ENCODE measurements at regions not wholly inside any gene's neighbourhood (a gene's known extent, or its start where the extent isn't known, plus 50 kb on each side); places are given as distances from the start of the nearest gene placed in this dataset.
"Not testable (repeated sequence)": the region's sequence is repeated elsewhere in the genome, so short reads cannot be mapped to it uniquely, and the experiment has no call there.

DNA sequence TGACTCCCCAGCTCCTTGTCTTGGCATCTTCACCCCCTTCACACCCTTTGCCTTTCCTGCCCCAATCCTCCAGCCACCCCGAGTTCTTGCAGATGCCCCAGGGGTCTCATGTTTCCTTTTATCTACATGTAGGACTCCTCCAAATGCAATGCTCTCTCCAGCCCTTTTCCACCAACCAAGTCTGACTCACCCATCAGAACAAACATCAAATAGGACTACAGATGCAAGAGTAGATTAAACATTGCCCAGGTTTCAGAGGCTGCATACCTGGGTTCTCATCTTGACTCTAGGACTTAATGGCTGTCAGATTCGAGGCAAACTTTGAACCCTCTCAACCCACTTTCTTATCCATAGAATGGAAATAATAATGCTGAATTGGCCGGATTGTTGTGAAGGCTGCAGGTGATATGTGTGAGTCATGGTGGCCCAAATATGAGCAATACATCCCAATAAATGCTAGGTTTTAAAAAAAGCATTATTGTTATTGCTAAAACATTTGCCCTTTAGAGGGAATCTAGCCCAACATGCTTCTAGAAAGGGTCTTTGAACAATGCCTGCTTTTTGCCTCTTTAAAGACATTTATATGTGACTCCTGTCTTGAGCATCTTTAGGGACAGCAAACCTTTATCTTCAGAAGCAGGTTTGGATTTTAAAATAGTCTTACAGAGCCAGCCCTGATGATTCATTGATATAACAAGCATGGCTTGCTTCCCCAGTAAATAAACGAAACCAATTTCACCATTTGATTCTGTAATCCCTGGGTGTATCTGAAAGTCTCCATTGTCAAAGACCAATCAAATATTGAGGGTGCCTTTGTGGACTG, 310.1 kb downstream of the FOXL1 start:
- Histone ChIP-seq H3K27me3 (ENCODE audit: insufficient read depth, low read length) (no peaks in the 10 kb centered on the region), H3K36me3 (ENCODE audit: insufficient read depth, low read length) (no peaks in the 10 kb centered on the region), H3K79me2 (ENCODE audit: insufficient read depth, low read length) (no peaks in the 10 kb centered on the region), H3K4me3 (ENCODE audit: insufficient read depth, low read depth, low read length) (no peak overlapping the region), H3K9me3 (ENCODE audit: insufficient read depth, low read depth, low read length) (no peaks in the 10 kb centered on the region), H3K9ac (ENCODE audit: low read length) (no peak overlapping the region), H2AFZ (ENCODE audit: low read depth, low read length) (no peak overlapping the region), H3K4me2 (ENCODE audit: low read length) (no peak overlapping the region), H3K27ac (ENCODE audit: low read depth, low read length) (no peak overlapping the region), H3K4me1 (ENCODE audit: insufficient read depth, low read length) (no peaks in the 10 kb centered on the region), H4K20me1 (ENCODE audit: insufficient read depth, low read length) (no peaks in the 10 kb centered on the region)
- H3K27me3 Mint-ChIP-seq (ENCODE audit: low read depth, unreplicated experiment) = peaks cover 15% of the 10 kb centered on the region
- no peak for FAIRE-seq
- H3K36me3 Mint-ChIP-seq (ENCODE audit: low read depth, unreplicated experiment) = no peaks in the 10 kb centered on the region
- no peaks in the 10 kb centered on the region for H3K9me3 Mint-ChIP-seq (ENCODE audit: unreplicated experiment)
- no peak for TF ChIP-seq EZH2 (IDR thresholded peaks at IDR 0.05; ENCODE audit: insufficient read depth, low read length)
- TF ChIP-seq, protein P1, sequence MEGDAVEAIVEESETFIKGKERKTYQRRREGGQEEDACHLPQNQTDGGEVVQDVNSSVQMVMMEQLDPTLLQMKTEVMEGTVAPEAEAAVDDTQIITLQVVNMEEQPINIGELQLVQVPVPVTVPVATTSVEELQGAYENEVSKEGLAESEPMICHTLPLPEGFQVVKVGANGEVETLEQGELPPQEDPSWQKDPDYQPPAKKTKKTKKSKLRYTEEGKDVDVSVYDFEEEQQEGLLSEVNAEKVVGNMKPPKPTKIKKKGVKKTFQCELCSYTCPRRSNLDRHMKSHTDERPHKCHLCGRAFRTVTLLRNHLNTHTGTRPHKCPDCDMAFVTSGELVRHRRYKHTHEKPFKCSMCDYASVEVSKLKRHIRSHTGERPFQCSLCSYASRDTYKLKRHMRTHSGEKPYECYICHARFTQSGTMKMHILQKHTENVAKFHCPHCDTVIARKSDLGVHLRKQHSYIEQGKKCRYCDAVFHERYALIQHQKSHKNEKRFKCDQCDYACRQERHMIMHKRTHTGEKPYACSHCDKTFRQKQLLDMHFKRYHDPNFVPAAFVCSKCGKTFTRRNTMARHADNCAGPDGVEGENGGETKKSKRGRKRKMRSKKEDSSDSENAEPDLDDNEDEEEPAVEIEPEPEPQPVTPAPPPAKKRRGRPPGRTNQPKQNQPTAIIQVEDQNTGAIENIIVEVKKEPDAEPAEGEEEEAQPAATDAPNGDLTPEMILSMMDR (IDR thresholded peaks at IDR 0.05; ENCODE audit: insufficient read depth, low read depth, low read length) = no peak
- H3K27ac Mint-ChIP-seq (ENCODE audit: unreplicated experiment) = no peak overlapping the region
- peaks cover 15% of the 10 kb centered on the region for H3K4me1 Mint-ChIP-seq (ENCODE audit: low read depth, unreplicated experiment)
- H3K4me3 Mint-ChIP-seq (ENCODE audit: unreplicated experiment) = no peak overlapping the region
- DNase-seq (ENCODE audit: low read depth) = no peak

GRCh38 chr16:86889054-86889366, 310.7 kb downstream of the FOXL1 start:
- not testable (repeated sequence) for H3K27ac Mint-ChIP-seq (ENCODE audit: unreplicated experiment); H3K4me3 Mint-ChIP-seq (ENCODE audit: unreplicated experiment); FAIRE-seq; H3K79me2 ChIP-seq (ENCODE audit: insufficient read depth, low read length); H3K9me3 ChIP-seq (ENCODE audit: insufficient read depth, low read depth, low read length); H3K9ac ChIP-seq (ENCODE audit: low read length); H3K4me2 ChIP-seq (ENCODE audit: low read length); DNase-seq (ENCODE audit: low read depth); H3K4me1 ChIP-seq (ENCODE audit: insufficient read depth, low read length); H3K9me3 Mint-ChIP-seq (ENCODE audit: unreplicated experiment); H2AFZ ChIP-seq (ENCODE audit: low read depth, low read length); H3K36me3 Mint-ChIP-seq (ENCODE audit: low read depth, unreplicated experiment); H4K20me1 ChIP-seq (ENCODE audit: insufficient read depth, low read length); H3K27me3 ChIP-seq (ENCODE audit: insufficient read depth, low read length); H3K36me3 ChIP-seq (ENCODE audit: insufficient read depth, low read length); H3K27ac ChIP-seq (ENCODE audit: low read depth, low read length); H3K4me3 ChIP-seq (ENCODE audit: insufficient read depth, low read depth, low read length)
- peaks cover 15% of the 10 kb centered on the region for H3K27me3 Mint-ChIP-seq (ENCODE audit: low read depth, unreplicated experiment)
- peaks cover 13% of the 10 kb centered on the region for H3K4me1 Mint-ChIP-seq (ENCODE audit: low read depth, unreplicated experiment)

- H3K4me2 ChIP-seq (ENCODE audit: low read length) = no peak overlapping the region
- no peak for TF ChIP-seq EZH2 (IDR thresholded peaks at IDR 0.05; ENCODE audit: insufficient read depth, low read length)
- TF ChIP-seq, protein P1 (IDR thresholded peaks at IDR 0.05; ENCODE audit: insufficient read depth, low read depth, low read length) = no peak
- H3K36me3 Mint-ChIP-seq (ENCODE audit: low read depth, unreplicated experiment) = no peaks in the 10 kb centered on the region
- H3K9ac ChIP-seq (ENCODE audit: low read length) = no peak overlapping the region
- H3K9me3 Mint-ChIP-seq (ENCODE audit: unreplicated experiment) = no peaks in the 10 kb centered on the region
- H3K4me3 Mint-ChIP-seq (ENCODE audit: unreplicated experiment) = no peak overlapping the region
- H3K27ac ChIP-seq (ENCODE audit: low read depth, low read length) = no peak overlapping the region
- no peaks in the 10 kb centered on the region for H3K4me1 ChIP-seq (ENCODE audit: insufficient read depth, low read length)
- no peak for FAIRE-seq
- DNase-seq (ENCODE audit: low read depth) = no peak
- no peaks in the 10 kb centered on the region for H3K27me3 ChIP-seq (ENCODE audit: insufficient read depth, low read length)
- H3K4me1 Mint-ChIP-seq (ENCODE audit: low read depth, unreplicated experiment) = peaks cover 8% of the 10 kb centered on the region
- H4K20me1 ChIP-seq (ENCODE audit: insufficient read depth, low read length) = no peaks in the 10 kb centered on the region
- H2AFZ ChIP-seq (ENCODE audit: low read depth, low read length) = no peak overlapping the region
- no peaks in the 10 kb centered on the region for H3K79me2 ChIP-seq (ENCODE audit: insufficient read depth, low read length)
- peaks cover 21% of the 10 kb centered on the region for H3K27me3 Mint-ChIP-seq (ENCODE audit: low read depth, unreplicated experiment)
- no peaks in the 10 kb centered on the region for H3K9me3 ChIP-seq (ENCODE audit: insufficient read depth, low read depth, low read length)
- H3K4me3 ChIP-seq (ENCODE audit: insufficient read depth, low read depth, low read length) = no peak overlapping the region
- H3K27ac Mint-ChIP-seq (ENCODE audit: unreplicated experiment) = no peak overlapping the region
- H3K36me3 ChIP-seq (ENCODE audit: insufficient read depth, low read length) = no peaks in the 10 kb centered on the region
Measured at GRCh38 chr16:86889974-86890373, 311.6 kb downstream of the FOXL1 start.

Data from astrocyte (in vitro differentiated cells and primary cell).